ENCODE measurements at regions not wholly inside any gene's neighbourhood (a gene's known extent, or its start where the extent isn't known, plus 50 kb on each side); places are given as distances from the start of the nearest gene placed in this dataset.

DNA sequence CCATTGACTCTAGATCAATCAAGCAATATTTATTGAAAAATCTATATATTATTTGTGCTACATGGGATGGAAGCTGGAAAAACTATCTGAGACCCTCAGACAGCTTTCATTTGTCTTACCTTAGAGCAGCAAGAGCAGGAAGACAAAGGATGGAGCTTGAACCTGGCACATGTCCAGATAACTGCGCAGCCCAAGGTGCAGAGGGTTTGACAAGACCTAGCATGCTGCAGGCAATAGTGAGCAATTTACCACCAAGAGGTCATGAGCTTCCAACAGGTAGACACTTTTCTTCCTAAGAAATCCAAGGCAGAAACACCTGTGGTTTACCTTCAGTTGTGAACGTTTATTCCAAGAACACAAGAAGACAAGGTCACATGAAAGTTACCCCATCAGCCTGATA, 214.7 kb upstream of the NECTIN3 start:
- TF ChIP-seq ZBTB7A (IDR thresholded peaks at IDR 0.05; ENCODE audit: low read depth) = no peak
- no peak for TF ChIP-seq FOXM1 (IDR thresholded peaks at IDR 0.05; ENCODE audit: borderline replicate concordance, low read depth)
- TF ChIP-seq TAF1 (IDR thresholded peaks at IDR 0.05; ENCODE audit: low read depth) = no peak
- TF ChIP-seq, protein P1, sequence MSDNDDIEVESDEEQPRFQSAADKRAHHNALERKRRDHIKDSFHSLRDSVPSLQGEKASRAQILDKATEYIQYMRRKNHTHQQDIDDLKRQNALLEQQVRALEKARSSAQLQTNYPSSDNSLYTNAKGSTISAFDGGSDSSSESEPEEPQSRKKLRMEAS (IDR thresholded peaks at IDR 0.05) = no peak
- no peak for TF ChIP-seq EP300 (IDR thresholded peaks at IDR 0.05; ENCODE audit: borderline replicate concordance)
- TF ChIP-seq, protein P2, sequence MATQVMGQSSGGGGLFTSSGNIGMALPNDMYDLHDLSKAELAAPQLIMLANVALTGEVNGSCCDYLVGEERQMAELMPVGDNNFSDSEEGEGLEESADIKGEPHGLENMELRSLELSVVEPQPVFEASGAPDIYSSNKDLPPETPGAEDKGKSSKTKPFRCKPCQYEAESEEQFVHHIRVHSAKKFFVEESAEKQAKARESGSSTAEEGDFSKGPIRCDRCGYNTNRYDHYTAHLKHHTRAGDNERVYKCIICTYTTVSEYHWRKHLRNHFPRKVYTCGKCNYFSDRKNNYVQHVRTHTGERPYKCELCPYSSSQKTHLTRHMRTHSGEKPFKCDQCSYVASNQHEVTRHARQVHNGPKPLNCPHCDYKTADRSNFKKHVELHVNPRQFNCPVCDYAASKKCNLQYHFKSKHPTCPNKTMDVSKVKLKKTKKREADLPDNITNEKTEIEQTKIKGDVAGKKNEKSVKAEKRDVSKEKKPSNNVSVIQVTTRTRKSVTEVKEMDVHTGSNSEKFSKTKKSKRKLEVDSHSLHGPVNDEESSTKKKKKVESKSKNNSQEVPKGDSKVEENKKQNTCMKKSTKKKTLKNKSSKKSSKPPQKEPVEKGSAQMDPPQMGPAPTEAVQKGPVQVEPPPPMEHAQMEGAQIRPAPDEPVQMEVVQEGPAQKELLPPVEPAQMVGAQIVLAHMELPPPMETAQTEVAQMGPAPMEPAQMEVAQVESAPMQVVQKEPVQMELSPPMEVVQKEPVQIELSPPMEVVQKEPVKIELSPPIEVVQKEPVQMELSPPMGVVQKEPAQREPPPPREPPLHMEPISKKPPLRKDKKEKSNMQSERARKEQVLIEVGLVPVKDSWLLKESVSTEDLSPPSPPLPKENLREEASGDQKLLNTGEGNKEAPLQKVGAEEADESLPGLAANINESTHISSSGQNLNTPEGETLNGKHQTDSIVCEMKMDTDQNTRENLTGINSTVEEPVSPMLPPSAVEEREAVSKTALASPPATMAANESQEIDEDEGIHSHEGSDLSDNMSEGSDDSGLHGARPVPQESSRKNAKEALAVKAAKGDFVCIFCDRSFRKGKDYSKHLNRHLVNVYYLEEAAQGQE (IDR thresholded peaks at IDR 0.05; ENCODE audit: low read depth) = no peak

DNA sequence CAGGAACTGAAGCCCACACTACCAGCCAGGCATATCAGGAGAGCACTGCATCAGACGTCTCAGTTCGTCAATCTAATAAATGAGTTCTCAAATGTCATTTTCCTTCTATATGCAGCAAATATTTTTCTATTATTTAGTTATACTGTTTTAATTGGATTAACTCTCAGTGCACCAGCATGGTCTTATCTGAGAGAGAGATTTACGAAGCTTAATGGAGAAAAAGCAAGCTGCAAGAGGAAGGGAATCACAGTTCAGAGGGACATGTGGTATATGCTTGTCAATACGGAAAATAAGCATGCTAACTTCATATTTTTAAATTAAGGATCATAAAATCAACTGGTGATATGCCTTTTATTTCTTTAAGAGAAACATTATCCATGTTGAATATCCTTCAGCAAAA, 213.1 kb upstream of the NECTIN3 start:
- TF ChIP-seq TEAD4 (IDR thresholded peaks at IDR 0.05) (no peak), EP300 (IDR thresholded peaks at IDR 0.05; ENCODE audit: borderline replicate concordance) (no peak), EGR1 (IDR thresholded peaks at IDR 0.05) (no peak), TCF12 (IDR thresholded peaks at IDR 0.05; ENCODE audit: low read depth) (no peak), RAD21 (IDR thresholded peaks at IDR 0.05; ENCODE audit: low read depth) (no peak), CEBPB (IDR thresholded peaks at IDR 0.05) (no peak), CREB1 (IDR thresholded peaks at IDR 0.05; ENCODE audit: low read depth) (no peak), NFIC (IDR thresholded peaks at IDR 0.05) (no peak), FOXM1 (IDR thresholded peaks at IDR 0.05; ENCODE audit: borderline replicate concordance, low read depth) (no peak), ZBTB7A (IDR thresholded peaks at IDR 0.05; ENCODE audit: low read depth) (no peak), TAF1 (IDR thresholded peaks at IDR 0.05; ENCODE audit: low read depth) (no peak), YY1 (IDR thresholded peaks at IDR 0.05; ENCODE audit: low read depth) (no peak)
- TF ChIP-seq, protein P1 (IDR thresholded peaks at IDR 0.05) = no peak
- TF ChIP-seq, protein P3, sequence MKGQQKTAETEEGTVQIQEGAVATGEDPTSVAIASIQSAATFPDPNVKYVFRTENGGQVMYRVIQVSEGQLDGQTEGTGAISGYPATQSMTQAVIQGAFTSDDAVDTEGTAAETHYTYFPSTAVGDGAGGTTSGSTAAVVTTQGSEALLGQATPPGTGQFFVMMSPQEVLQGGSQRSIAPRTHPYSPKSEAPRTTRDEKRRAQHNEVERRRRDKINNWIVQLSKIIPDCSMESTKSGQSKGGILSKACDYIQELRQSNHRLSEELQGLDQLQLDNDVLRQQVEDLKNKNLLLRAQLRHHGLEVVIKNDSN (IDR thresholded peaks at IDR 0.05) = no peak
- TF ChIP-seq, protein P2 (IDR thresholded peaks at IDR 0.05; ENCODE audit: low read depth) = no peak

DNA sequence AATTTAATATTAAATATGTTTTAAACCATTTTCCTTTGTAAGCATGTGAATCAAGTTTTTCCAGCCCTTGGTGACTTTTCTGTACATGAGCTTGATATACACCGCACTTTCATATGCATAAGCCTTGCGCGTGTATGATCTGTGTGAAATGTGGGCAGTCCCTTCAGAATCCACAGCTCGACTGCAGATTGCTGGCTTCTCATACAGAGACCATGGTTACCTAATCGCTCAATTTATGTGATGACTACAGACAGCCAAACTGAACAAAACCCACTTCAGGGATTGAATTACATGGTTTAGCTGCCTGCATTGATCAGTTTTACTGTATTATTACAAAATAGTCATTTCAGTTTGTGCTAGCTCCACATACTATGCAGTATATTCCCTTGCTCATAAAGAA, 212.3 kb upstream of the NECTIN3 start:
- TF ChIP-seq ZBTB7A (IDR thresholded peaks at IDR 0.05; ENCODE audit: low read depth) (no peak), TCF12 (IDR thresholded peaks at IDR 0.05; ENCODE audit: low read depth) (no peak), NFIC (IDR thresholded peaks at IDR 0.05) (no peak), YY1 (IDR thresholded peaks at IDR 0.05; ENCODE audit: low read depth) (no peak)
- TF ChIP-seq, protein P3 (IDR thresholded peaks at IDR 0.05) = no peak

DNA sequence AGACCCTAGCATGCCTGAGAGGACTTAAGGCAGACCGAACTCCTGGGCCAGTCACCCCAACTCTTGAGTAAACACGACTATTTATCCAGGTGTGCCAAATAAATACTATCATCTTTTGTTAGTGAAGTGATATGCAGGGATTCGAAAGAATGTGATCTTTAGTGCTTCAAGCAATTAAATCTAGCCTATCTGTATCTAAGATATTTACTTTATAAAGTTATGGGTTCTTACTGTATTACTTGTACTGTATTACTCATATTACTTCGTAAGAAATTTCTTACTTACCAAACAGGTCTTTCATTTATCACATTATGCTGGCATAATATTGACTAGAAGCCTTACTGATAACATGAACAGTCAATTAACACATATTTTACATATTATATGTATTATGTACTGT, 211.6 kb upstream of the NECTIN3 start:
- TF ChIP-seq EGR1 (IDR thresholded peaks at IDR 0.05) (no peak), TAF1 (IDR thresholded peaks at IDR 0.05; ENCODE audit: low read depth) (no peak), FOXM1 (IDR thresholded peaks at IDR 0.05; ENCODE audit: borderline replicate concordance, low read depth) (no peak), TCF12 (IDR thresholded peaks at IDR 0.05; ENCODE audit: low read depth) (no peak), NFIC (IDR thresholded peaks at IDR 0.05) (no peak), TEAD4 (IDR thresholded peaks at IDR 0.05) (no peak), EP300 (IDR thresholded peaks at IDR 0.05; ENCODE audit: borderline replicate concordance) (no peak), YY1 (IDR thresholded peaks at IDR 0.05; ENCODE audit: low read depth) (no peak), CEBPB (IDR thresholded peaks at IDR 0.05) (no peak), RAD21 (IDR thresholded peaks at IDR 0.05; ENCODE audit: low read depth) (no peak)
- TF ChIP-seq, protein P2 (IDR thresholded peaks at IDR 0.05; ENCODE audit: low read depth) = no peak
- TF ChIP-seq, protein P1 (IDR thresholded peaks at IDR 0.05) = no peak
- TF ChIP-seq, protein P3 (IDR thresholded peaks at IDR 0.05) = no peak

All from Ishikawa (cell line).